Vagina (tissue), 2 donors: ENCODE measurements at regions not wholly inside any gene's neighbourhood (a gene's known extent, or its start where the extent isn't known, plus 50 kb on each side); places are given as distances from the start of the nearest gene placed in this dataset.

Source experiments
- CTCF ChIP-seq, 3 experiments: fragments of 450-650 bp in 2 of 3; fragments of 200-600 bp in 1 of 3; sonication (generic) in 1 of 3; IDR thresholded peaks; one replicate each; pipeline ENCODE4 v1.5.1; 2017 to 2019; ENCODE audit warnings: antibody characterized with exemption in 3 of 3, mild to moderate bottlenecking in 2 of 3, moderate library complexity in 2 of 3
- POLR2A ChIP-seq, 2 donors: fragments of 450-650 bp; IDR thresholded peaks; one replicate each; pipeline ENCODE4 v1.6.1; 2017; ENCODE audit warnings: antibody characterized with exemption in 2 of 2, mild to moderate bottlenecking in 2 of 2, moderate library complexity in 2 of 2
- POLR2AphosphoS5 ChIP-seq, 2 donors: sonication (generic); formaldehyde crosslinking; IDR thresholded peaks; one replicate each; pipeline ENCODE4 v1.9.0; 2017; ENCODE audit warnings: antibody characterized with exemption in 2 of 2, mild to moderate bottlenecking in 2 of 2, low read depth in 1 of 2; ENCODE audit not compliant: insufficient read depth in 1 of 2

GRCh38 chr11:128359515-128359914 lies 227.8 kb downstream of the ETS1 start:
- TF ChIP-seq POLR2AphosphoS5 (IDR thresholded peaks at IDR 0.05; ENCODE audit: insufficient read depth in 1 of 2, low read depth in 1 of 2): no peak
- no peak for TF ChIP-seq CTCF (IDR thresholded peaks at IDR 0.05)
- no peak for TF ChIP-seq POLR2A (IDR thresholded peaks at IDR 0.05)
